ENCODE measurements at regions not wholly inside any gene's neighbourhood (a gene's known extent, or its start where the extent isn't known, plus 50 kb on each side); places are given as distances from the start of the nearest gene placed in this dataset.

GRCh38 chr11:27194976-27195375, 154.4 kb downstream of the BBOX1 start:
- Histone ChIP-seq H3K4me3 (no peak overlapping the region), H3K9me3 (no peaks in the 10 kb centered on the region), H3K27ac (no peak overlapping the region), H3K36me3 (no peaks in the 10 kb centered on the region), H3K4me1 (peaks cover 8% of the 10 kb centered on the region), H3K27me3 (no peaks in the 10 kb centered on the region)
- intact Hi-C loops (cut with DNase I) = no loop called here
- peak in 1 of 2 donors; percentile 60 for DNase-seq (ENCODE audit: extremely low spot score in 2 of 2)
- TF ChIP-seq CTCF (IDR thresholded peaks at IDR 0.05) (no peak), POLR2AphosphoS5 (IDR thresholded peaks at IDR 0.05; ENCODE audit: insufficient read depth in 1 of 2, low read depth in 1 of 2) (no peak), POLR2A (IDR thresholded peaks at IDR 0.05) (no peak)

- TF ChIP-seq POLR2A (IDR thresholded peaks at IDR 0.05) (no peak), CTCF (IDR thresholded peaks at IDR 0.05) (no peak), POLR2AphosphoS5 (IDR thresholded peaks at IDR 0.05; ENCODE audit: insufficient read depth in 1 of 2, low read depth in 1 of 2) (no peak)
- H3K4me1 ChIP-seq = peaks cover 8% of the 10 kb centered on the region
- intact Hi-C loops (cut with DNase I) = no loop called here
These were observed 153.0 kb downstream of the BBOX1 start for GRCh38 chr11:27193434-27194225.

GRCh38 chr11:27192184-27192583, 151.6 kb downstream of the BBOX1 start:
- Histone ChIP-seq H3K27ac (no peak overlapping the region), H3K36me3 (no peaks in the 10 kb centered on the region), H3K4me1 (peaks cover 8% of the 10 kb centered on the region), H3K9me3 (no peaks in the 10 kb centered on the region), H3K4me3 (no peak overlapping the region), H3K27me3 (no peaks in the 10 kb centered on the region)
- TF ChIP-seq POLR2AphosphoS5 (IDR thresholded peaks at IDR 0.05; ENCODE audit: insufficient read depth in 1 of 2, low read depth in 1 of 2) = no peak
- no peak for TF ChIP-seq POLR2A (IDR thresholded peaks at IDR 0.05)
- no peak for TF ChIP-seq CTCF (IDR thresholded peaks at IDR 0.05)
- intact Hi-C loops (cut with DNase I) = no loop called here
- DNase-seq (ENCODE audit: extremely low spot score in 2 of 2) = no peak

More at GRCh38 chr11:27193434-27194225, 153.0 kb downstream of the BBOX1 start:
- Histone ChIP-seq H3K27me3 (no peaks in the 10 kb centered on the region), H3K27ac (no peak overlapping the region), H3K36me3 (no peaks in the 10 kb centered on the region), H3K9me3 (no peaks in the 10 kb centered on the region), H3K4me3 (no peak overlapping the region)
- no peak for DNase-seq (ENCODE audit: extremely low spot score in 2 of 2)

- H3K4me3 ChIP-seq = no peak overlapping the region
- no peaks in the 10 kb centered on the region for H3K27me3 ChIP-seq
- TF ChIP-seq CTCF (IDR thresholded peaks at IDR 0.05) (no peak), POLR2A (IDR thresholded peaks at IDR 0.05) (no peak), POLR2AphosphoS5 (IDR thresholded peaks at IDR 0.05; ENCODE audit: insufficient read depth in 1 of 2, low read depth in 1 of 2) (no peak)
- intact Hi-C loops (cut with DNase I) = no loop called here
- H3K27ac ChIP-seq = no peak overlapping the region
- no peaks in the 10 kb centered on the region for H3K36me3 ChIP-seq
- peaks cover 6% of the 10 kb centered on the region for H3K4me1 ChIP-seq
- no peak for DNase-seq (ENCODE audit: extremely low spot score in 2 of 2)
- no peaks in the 10 kb centered on the region for H3K9me3 ChIP-seq
These were observed 151.0 kb downstream of the BBOX1 start for GRCh38 chr11:27191639-27192038.

GRCh38 chr11:27188696-27189095, 148.1 kb downstream of the BBOX1 start:
- Histone ChIP-seq H3K27ac (no peak overlapping the region), H3K4me1 (no peaks in the 10 kb centered on the region), H3K9me3 (no peaks in the 10 kb centered on the region), H3K36me3 (no peaks in the 10 kb centered on the region), H3K27me3 (no peaks in the 10 kb centered on the region), H3K4me3 (no peak overlapping the region)
- intact Hi-C loops (cut with DNase I) = no loop called here
- no peak for DNase-seq (ENCODE audit: extremely low spot score in 2 of 2)
- TF ChIP-seq CTCF (IDR thresholded peaks at IDR 0.05) (no peak), POLR2AphosphoS5 (IDR thresholded peaks at IDR 0.05; ENCODE audit: insufficient read depth in 1 of 2, low read depth in 1 of 2) (no peak), POLR2A (IDR thresholded peaks at IDR 0.05) (no peak)
